NCI-H2196 treated with DMSO at 0.1 percent for 48 hours (cell line): ENCODE measurements at regions not wholly inside any gene's neighbourhood (a gene's known extent, or its start where the extent isn't known, plus 50 kb on each side); places are given as distances from the start of the nearest gene placed in this dataset.
"Not testable (repeated sequence)": the region's sequence is repeated elsewhere in the genome, so short reads cannot be mapped to it uniquely, and the experiment has no call there.

Source experiments
- DNase-seq: peaks from one replicate; lab custom pipeline; 2025; ENCODE audit not compliant: unreplicated experiment; lab: John Stamatoyannopoulos, UW

DNA sequence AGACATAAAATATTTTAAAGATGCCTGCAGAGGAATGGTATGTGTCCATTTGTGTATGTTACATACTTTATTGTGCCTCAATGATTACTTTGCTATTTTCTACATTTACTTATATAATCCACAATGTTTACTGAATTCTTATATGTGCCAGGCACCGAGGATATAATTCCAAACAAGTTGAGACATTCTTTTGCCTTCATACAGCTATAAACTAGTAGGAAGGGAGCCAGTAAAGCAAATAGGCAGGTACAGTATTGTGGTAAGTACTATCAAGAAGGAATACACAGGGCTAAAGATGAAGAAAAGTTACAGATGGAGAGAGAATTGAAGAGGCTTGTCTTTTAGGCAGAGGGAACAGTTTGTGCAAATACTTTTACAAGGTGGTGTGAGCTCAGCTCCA lies 131.6 kb downstream of the DISP1 start:
- no peak for DNase-seq

DNA sequence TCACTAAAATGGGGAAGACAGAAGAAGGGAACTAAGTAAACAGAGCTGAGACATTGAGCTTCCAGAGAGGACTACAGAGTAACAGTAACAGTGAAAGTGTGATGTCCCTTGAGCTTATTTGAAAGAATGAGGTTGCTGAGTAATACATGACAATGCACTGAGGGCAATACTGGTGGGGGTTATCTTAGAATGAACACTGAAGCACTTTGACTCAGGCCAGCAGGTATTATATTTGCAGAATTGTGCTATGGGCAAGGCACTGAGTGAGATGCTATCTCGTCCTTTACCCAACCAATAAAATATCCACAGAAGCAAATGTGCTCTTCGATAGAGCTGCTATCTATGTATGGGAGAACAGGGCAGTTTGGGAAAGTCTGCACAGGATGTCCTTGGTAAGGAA lies 133.2 kb downstream of the DISP1 start:
- no peak for DNase-seq

- DNase-seq: peak; percentile 4
Measured at GRCh38 chr1:222950892-222951291, 136.1 kb downstream of the DISP1 start.

GRCh38 chr1:222953585-222953984 lies 138.7 kb downstream of the DISP1 start:
- DNase-seq: no peak

- no peak for DNase-seq
Measured at GRCh38 chr1:222955964-222956363, 141.1 kb downstream of the DISP1 start.

- DNase-seq: no peak
Measured at GRCh38 chr1:222956601-222957000, 141.8 kb downstream of the DISP1 start.

DNA sequence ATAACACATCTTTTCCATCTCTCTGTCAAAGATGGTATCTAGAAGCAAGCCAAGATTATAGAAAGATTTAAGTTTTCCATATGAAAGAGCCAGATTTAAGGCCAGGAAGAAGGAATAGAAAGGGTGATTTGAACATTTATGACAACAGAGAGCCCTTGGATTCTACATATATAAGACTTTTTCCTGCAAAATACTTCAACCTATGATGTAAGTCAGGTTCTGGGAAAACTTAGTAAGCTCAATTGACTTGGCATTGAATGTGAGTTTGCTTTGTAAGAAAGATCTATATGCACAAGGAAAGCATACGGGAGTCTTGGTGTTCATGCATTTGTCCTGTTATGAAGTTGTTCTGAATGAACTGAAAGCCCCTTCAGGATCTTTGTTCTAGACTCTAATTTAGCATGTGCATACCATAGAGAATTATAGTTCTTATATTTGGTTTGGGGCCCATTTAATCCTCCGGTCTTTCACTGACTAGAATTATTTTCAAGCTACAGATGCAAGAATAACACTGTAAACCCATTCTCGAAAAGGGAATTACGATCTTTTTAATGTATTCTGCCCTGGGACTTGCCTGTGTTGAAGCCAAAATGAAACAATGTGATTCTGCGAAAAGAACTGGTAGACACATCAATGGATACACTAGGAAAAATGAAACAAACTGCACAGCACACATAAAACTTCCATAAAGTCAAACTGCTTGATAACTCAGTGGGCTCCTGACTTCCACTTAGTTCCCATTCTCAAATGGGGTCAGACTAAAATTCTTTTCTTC lies 152.8 kb downstream of the DISP1 start:
- no peak for DNase-seq

DNA sequence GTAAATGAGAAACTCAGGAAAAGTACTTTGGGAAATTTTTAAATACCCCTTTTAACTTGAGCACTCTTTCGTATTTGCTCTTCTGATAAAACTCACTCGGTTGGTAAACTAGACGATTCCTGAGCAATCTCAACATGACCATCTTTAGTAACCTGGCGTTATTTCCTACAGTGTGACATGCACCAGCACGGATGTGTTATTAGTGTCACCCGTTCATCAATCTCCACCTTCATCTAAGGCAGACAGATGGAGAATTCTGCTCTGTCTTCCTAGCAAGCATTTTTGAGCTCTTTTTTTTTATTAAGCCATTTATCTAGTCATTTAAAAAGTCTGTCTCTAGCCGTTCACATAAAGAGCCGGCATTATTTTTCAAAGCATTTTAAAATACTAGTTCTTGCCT lies 155.2 kb downstream of the DISP1 start:
- DNase-seq: no peak

GRCh38 chr1:222970711-222971110 lies 155.9 kb downstream of the DISP1 start:
- DNase-seq: no peak

- no peak for DNase-seq
Measured at GRCh38 chr1:222971146-222971545, 156.3 kb downstream of the DISP1 start.

DNA sequence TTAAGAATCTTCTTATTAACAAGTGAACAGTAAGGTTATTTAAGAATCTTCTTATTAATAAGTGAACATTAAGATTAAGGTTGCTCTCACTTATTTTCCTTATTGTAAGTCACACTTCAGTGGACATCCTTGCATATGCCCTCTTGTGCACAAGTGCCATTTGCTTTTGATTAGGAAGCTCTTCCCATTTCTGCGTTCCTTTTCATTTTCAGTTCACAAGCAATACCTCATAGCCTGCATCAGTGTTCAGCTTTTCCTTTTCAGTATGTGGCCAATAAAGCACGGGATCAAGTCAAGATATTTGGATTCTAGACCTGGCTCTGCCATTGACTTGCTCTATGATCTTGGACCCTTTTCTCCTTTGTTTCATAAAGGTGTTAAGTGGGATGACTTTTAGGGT lies 158.7 kb downstream of the DISP1 start:
- no peak for DNase-seq

- DNase-seq: no peak
Measured at GRCh38 chr1:222974496-222974895, 159.7 kb downstream of the DISP1 start.

DNA sequence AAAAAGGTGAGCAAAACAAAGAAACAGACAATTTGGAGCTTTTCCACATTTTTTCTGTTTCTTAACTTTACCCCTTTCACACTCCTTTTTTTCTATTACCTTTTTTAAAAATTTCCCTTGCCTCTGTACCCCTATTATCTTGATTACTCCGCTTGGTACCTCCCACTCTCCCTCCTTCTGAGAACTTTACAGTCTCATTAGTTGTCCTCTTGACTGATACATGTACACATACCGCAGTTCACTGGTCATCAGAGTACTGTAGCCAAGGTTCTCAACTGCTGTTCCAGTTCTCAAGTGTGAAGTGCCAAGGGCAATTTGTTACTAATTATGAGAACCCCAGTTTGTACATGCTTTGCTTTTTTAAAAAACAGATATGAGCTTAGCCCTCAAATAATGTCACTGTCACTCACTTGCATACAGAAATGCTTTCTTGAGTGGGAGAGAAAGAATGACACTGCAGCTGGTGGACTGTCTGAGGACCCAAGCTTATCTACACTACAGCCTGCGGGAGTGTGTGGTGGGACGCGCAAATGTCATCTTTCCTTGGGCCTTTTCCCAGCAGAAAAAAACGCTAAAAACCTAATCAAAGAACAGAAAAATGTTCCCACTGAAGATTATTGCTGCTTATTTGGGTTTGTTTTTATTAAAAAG lies 160.8 kb downstream of the DISP1 start:
- DNase-seq: no peak

GRCh38 chr1:222976453-222976852 lies 161.6 kb downstream of the DISP1 start:
- no peak for DNase-seq

GRCh38 chr1:222977294-222977693 lies 162.5 kb downstream of the DISP1 start:
- not testable (repeated sequence) for DNase-seq

DNA sequence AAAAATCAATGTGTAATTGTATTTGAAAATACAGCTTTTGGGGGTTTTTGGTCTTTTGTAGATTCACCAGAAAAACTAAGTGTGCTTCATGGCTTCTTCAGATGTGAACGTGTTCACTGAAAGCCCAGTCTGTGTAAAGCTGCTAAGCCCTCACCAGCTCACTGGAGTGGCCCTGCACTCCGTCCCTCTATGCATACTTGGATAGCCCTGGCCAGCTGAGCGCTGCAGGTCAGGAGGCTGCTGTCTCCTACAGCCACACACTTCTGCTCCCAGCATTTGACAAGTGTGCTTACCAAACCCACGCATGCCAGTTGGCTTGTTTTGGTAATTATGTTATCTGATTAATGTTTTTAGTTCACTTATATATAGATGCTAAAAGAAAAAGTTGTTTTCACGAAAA lies 163.5 kb downstream of the TLR5 start:
- DNase-seq: no peak

- no peak for DNase-seq
Measured at GRCh38 chr1:222987674-222988076, 155.4 kb downstream of the TLR5 start.

GRCh38 chr1:222989443-222989842 lies 153.6 kb downstream of the TLR5 start:
- no peak for DNase-seq

GRCh38 chr1:222991177-222991576 lies 151.9 kb downstream of the TLR5 start:
- DNase-seq: no peak

GRCh38 chr1:222991908-222992307 lies 151.1 kb downstream of the TLR5 start:
- DNase-seq: no peak

DNA sequence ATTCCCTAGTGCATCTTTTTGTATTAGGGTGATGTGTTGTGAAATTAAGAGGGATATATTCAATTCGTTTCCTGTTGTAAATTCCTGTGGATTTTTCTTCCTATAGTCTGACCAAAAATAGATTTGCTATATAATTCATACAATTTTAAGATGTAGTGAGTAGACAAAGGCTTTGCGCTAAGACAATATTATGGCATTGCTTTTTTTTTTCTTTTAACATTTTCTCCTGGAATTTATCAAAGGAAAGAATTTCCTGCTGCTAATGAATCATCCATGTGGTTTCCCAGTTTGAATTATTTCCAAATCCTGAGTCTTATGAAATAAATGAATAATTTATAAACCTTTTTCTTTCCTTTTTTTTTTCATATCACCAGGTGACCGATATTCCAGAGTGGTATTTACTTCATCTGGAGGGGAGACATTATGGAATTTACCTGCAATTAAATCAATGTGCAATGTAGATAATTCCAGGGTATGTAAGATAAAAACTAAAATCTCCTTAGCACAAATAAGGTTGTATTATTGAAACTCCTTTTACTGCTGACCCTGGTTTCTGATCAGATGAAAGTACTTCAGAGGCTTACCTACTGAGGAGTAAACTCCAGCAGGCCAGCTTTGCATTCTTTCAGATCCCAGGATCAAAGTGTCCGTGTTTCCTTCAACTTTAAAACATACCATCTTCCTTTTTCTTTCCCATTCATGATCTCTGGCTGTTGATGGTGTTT lies 148.4 kb downstream of the TLR5 start:
- DNase-seq: no peak

GRCh38 chr1:222995236-222995580 lies 147.8 kb downstream of the TLR5 start:
- no peak for DNase-seq
